Urinary bladder (tissue), 3 donors: ENCODE measurements at regions not wholly inside any gene's neighbourhood (a gene's known extent, or its start where the extent isn't known, plus 50 kb on each side); places are given as distances from the start of the nearest gene placed in this dataset.

Experiments used
- DNase-seq: peaks from one replicate; pipeline ENCODE4 v3.0.0-alpha.2; 2015; ENCODE audit errors: extremely low spot score
- H3K27ac ChIP-seq: one replicate; pipeline ENCODE4 v1.5.1; 2013; ENCODE audit warnings: low read depth, mild to moderate bottlenecking, moderate library complexity
- H3K36me3 ChIP-seq: one replicate; pipeline ENCODE4 v1.6.1; 2013; ENCODE audit warnings: mild to moderate bottlenecking, moderate library complexity; ENCODE audit not compliant: insufficient read depth
- H3K4me1 ChIP-seq: one replicate; pipeline ENCODE4 v1.6.1; 2013; ENCODE audit warnings: mild to moderate bottlenecking, moderate library complexity; ENCODE audit not compliant: insufficient read depth
- H3K4me3 ChIP-seq: one replicate; pipeline ENCODE4 v1.5.1; 2013; ENCODE audit warnings: low read depth, low read length
- WGBS: extraction: QIAGEN DNeasy Blood & Tissue Kit; methylation state at CpG from one replicate; pipeline ENCODE4 v1.1.7; 2013; 5-methylcytosine and 5-hydroxymethylcytosine counted together
- donor health status: healthy with polysubstance abuse.
- donor health status: healthy.

DNA sequence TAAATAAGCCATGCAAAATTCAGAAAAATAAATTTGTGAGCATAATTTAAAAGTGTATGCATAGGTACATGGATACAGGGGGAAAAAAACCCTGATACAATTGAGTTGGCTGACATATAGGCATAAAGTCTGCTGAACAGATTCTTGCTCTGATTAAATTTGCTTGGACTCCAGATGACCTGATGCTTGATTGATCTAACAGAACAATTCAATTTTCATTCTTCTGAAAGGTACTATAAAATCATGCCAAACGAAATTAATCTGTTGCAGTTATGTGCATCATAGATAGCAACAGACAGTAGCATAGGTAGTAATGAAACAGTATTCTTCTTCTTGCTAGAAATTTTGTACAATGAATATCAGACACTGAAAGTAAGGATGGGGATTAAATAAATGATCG lies 578.2 kb upstream of the SLITRK6 start:
- no peak for DNase-seq
- Histone ChIP-seq H3K27ac (no peak overlapping the region), H3K4me3 (no peak overlapping the region), H3K36me3 (no peaks in the 10 kb centered on the region), H3K4me1 (no peaks in the 10 kb centered on the region)
- WGBS: 49% methylated on average over 2 of the region's 2 CpGs

DNA sequence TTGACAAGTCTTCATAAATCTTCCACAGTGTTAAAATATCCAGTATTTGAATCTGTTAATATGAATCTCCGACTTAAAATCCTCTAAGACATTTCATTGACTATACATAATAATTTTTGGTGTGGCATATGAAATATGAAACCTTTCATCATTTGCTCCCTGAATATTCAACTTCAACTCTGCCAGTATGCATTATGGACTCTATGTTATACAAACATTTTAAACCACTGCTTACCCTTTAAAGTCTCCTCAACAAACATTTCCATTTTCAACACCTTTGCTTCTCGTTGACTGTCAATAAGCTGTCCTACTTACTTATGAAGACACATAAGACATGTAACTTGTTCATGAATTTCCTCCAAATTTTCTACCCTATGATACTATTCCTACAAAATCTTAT lies 579.4 kb upstream of the SLITRK6 start:
- Histone ChIP-seq H3K4me1 (no peaks in the 10 kb centered on the region), H3K4me3 (no peak overlapping the region), H3K36me3 (no peaks in the 10 kb centered on the region), H3K27ac (no peak overlapping the region)
- 70% methylated on average over 2 of the region's 2 CpGs for WGBS
- DNase-seq: no peak

DNA sequence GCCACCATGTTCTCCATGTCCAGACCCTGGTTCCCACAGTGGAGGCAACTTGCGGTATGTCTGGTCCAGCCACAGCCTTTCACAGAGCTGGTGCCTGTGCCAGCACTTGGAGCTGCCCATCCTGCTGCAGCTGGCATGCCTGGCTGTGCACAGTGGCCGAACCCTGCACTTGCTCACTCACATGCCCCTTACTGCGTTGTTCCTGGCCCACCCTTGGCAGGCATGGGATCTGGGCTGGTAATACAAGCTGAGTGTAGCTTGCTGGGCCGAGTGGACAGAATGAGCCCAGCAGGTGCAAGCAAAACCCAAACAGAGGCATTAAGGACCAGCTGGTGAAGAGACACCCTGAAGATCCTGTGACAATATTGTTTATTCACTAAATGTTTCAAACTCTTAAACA lies 583.9 kb upstream of the SLITRK6 start:
- WGBS: 75% methylated on average over 4 of the region's 4 CpGs
- no peak for DNase-seq

DNA sequence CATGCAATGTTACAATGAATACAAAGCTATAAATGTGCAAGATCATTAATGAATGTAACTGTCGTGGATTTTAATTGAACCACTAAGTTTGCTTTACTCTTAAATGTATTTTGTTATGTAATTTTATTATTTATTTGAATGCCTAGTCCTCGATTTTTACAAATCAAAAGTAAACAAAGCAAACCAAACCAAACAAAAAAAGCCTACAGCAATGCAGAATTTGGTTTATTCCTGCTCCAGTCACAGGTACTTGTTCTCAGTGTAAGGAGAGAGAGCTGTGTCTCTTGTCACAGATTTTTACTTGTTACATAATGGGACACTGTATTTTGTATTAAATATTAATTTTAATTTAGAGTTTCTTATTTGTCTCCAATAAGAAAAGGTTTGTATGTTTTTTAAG lies 584.3 kb upstream of the SLITRK6 start:
- no peak overlapping the region for H3K27ac ChIP-seq
- no peak overlapping the region for H3K4me3 ChIP-seq
- WGBS: 49% methylated on average over 2 of the region's 2 CpGs
- no peaks in the 10 kb centered on the region for H3K36me3 ChIP-seq
- H3K4me1 ChIP-seq: no peaks in the 10 kb centered on the region
- no peak for DNase-seq

More for the DNA sequence above, 583.9 kb upstream of the SLITRK6 start:
- Histone ChIP-seq H3K4me1 (no peaks in the 10 kb centered on the region), H3K4me3 (no peak overlapping the region), H3K36me3 (no peaks in the 10 kb centered on the region), H3K27ac (no peak overlapping the region)

DNA sequence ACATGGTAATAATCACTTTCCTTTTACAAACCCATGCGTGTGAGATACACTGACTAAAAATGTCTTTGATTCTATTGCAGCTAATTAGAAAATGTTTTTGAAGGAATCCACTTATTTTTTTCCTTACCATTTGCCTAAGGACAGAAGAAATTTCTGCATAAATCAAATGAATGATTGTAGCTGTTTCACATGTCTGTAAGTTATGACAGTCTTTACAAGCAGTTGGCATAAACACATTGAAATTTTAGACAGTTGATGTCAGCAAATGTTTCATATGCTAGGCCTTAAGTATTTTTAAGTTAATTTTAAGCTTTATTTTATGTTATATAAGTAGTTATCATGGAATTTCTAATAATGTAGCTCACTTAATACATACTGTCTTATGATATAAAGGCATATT lies 598.4 kb upstream of the SLITRK6 start:
- Histone ChIP-seq H3K4me3 (no peak overlapping the region), H3K4me1 (no peaks in the 10 kb centered on the region), H3K27ac (no peak overlapping the region), H3K36me3 (no peaks in the 10 kb centered on the region)
- WGBS: 80% methylated on average over 1 of the region's 1 CpG
- DNase-seq: no peak

DNA sequence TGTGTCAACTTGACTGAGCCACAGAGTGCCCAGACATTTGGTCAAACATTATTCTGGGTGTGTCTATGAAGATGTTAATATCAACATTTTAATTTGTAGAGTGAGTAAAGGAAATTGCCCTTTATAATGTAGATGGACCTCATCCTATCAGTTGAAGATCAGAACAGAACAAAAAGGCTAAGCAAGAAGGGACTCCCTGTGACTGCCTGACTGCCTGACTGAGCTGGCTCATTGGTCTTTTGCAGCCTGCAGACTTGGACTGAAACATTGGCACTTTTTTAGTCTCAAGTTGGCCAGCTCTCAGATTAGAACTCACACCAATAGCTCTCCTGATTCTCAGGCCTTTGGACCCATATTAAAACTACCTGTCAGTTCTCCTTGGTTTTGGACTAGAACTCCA lies 600.4 kb upstream of the SLITRK6 start:
- H3K36me3 ChIP-seq: no peaks in the 10 kb centered on the region
- H3K4me1 ChIP-seq: no peaks in the 10 kb centered on the region
- DNase-seq: no peak
- no peak overlapping the region for H3K4me3 ChIP-seq
- no peak overlapping the region for H3K27ac ChIP-seq

DNA sequence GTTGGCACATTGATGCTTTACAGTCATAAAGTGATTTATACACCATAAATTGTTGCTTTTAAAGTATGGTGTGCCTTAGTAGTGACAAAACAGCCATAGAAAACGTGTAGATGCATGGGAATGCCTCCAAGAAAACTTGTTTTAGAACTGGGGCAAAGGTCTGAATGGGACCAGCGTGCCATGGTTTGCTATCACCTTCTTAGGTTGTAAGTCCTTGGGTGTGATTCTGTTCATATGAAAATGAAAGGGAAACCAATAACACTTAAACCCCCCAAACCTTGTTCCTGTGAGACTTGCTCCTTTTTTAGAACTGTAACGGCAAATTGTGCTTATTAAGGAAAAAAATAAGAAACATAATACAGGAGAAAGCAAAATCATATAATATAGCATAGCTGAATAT lies 603.3 kb upstream of the SLITRK6 start:
- H3K4me3 ChIP-seq: no peak overlapping the region
- no peak for DNase-seq
- no peak overlapping the region for H3K27ac ChIP-seq
- 73% methylated on average over 3 of the region's 3 CpGs for WGBS
- no peaks in the 10 kb centered on the region for H3K36me3 ChIP-seq
- no peaks in the 10 kb centered on the region for H3K4me1 ChIP-seq

DNA sequence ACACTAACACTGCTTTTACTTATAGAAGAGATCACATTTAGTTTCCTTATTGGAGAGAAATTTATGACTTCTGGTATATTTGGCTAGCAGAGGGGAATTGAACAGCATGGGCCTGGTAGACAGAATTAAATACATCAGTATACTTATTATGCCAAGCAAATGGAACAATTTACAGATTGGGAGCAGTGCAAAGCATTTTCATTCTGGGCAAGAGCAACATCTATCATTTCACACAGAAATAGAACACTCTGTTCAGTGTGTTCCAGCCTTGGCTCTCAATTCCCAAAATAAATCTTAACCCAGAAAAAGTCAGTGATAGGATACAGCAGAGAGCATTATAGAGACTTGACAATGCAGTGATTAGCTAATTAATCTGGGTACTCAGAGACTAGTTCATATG lies 604.0 kb upstream of the SLITRK6 start:
- no peaks in the 10 kb centered on the region for H3K4me1 ChIP-seq
- H3K36me3 ChIP-seq: no peaks in the 10 kb centered on the region
- no peak overlapping the region for H3K27ac ChIP-seq
- no peak for DNase-seq
- H3K4me3 ChIP-seq: no peak overlapping the region

DNA sequence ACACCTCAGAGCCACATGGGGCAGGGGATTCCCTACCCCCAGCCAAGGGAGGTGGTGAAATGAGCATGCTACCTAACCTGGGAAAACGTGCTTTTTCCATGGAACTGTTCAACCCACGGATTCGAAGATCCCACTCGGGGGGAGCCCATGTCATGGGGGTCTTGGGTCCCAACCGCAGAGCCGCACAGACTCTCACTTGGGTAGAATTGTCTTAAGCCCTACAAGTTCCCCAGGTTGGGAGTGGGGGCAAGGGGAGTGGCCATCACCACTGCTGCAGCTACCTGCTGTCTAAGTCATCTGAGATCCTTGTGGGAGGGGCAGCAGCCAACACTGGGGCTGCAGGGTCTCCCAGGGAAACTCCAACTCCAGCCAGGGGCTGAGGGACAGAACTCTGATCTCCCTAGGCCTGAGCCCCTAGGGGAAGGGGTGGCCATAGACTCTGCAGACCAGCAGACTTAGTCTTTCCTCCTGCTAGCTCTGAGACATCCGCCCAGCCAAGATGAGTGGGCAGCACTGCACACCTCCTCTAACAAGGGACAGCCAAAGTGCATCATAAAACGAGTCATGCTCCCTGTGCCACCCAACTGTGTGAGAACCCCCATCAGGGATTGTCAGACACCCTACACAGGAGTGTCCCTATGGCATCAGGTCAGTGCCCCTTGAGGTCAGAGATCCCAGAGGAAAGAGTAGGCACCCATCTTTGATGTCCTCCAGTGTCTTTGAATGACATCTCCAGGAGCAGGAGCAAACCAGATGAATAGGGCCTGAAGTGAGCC lies 610.4 kb upstream of the SLITRK6 start:
- DNase-seq: no peak
- H3K36me3 ChIP-seq: no peaks in the 10 kb centered on the region
- no peaks in the 10 kb centered on the region for H3K4me1 ChIP-seq
- 90% methylated on average over 8 of the region's 8 CpGs for WGBS
- no peak overlapping the region for H3K4me3 ChIP-seq
- no peak overlapping the region for H3K27ac ChIP-seq

DNA sequence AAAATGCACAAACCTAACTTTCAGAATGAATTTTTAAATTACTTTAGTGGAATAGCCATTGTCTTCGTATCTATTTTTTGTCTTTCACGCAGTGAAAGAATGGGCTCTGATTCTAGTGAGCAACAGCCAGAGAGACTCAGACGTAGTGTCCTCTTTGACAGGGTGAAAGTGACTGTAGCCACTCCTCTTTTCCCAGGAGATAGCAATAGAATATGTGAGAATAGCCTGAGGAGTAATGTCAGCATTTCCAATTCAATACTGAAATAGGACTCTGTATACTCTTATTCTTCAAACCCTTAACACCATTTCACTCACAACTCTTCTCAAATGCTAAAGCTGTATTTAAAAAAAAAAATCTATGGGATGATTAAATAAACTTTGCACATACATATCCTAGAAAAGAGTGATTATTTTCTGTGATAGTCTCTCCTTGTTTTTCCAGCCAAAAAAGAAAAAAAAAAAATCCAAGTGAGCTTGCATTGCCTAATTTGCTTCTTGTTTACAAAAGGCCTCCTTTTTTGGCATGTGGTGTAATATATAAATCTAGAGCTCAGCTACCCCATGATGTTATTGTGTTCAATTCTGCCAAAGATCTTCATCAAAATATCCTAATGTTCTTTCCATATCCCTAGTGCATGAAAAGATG lies 626.1 kb upstream of the SLITRK6 start:
- Histone ChIP-seq H3K27ac (no peak overlapping the region), H3K36me3 (no peaks in the 10 kb centered on the region), H3K4me1 (no peaks in the 10 kb centered on the region), H3K4me3 (no peak overlapping the region)
- no peak for DNase-seq
- WGBS: 44% methylated on average over 3 of the region's 3 CpGs

DNA sequence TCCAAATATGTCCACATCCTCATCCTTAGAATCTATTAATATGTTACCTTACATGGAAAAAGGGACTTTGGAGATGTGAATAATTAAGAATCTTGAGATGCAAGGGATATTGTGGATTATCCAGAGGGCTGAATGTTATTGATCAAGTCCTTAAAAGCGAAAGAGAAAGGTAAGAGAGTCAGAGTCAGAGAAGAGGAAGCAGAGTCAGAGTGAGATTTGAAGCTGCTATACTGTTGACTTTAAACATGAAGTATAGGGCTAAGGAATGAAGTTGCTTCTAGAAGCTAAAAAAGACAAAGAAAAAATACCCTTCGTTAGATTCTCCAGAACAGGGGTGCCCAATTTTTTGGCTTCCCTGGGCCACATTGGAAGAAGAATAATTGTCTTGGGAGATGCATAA lies 627.2 kb upstream of the SLITRK6 start:
- 90% methylated on average over 2 of the region's 2 CpGs for WGBS

DNA sequence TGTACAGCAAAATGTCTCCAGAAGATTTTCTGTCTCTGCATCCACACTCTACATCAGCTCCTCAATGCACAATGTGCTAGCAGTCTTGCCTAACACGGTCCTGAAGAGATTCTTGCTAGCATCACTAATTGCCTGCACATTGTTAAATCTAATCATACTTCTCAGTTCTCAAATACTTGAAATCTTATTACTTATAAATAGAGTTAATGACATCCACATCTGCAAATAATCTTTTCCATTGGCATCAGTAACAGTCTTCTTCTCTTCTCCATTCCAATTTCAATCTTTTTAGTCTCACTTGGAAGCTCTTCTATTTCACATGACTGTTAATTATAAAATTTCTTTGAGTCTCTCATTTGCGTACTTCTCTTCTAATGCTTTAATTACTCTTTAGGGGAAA lies 630.5 kb upstream of the SLITRK6 start:
- no peak for DNase-seq
- H3K27ac ChIP-seq: no peak overlapping the region
- no peaks in the 10 kb centered on the region for H3K36me3 ChIP-seq
- H3K4me1 ChIP-seq: no peaks in the 10 kb centered on the region
- WGBS: 75% methylated on average over 2 of the region's 2 CpGs
- no peak overlapping the region for H3K4me3 ChIP-seq

More for the DNA sequence above, 627.2 kb upstream of the SLITRK6 start:
- Histone ChIP-seq H3K36me3 (no peaks in the 10 kb centered on the region), H3K27ac (no peak overlapping the region), H3K4me1 (no peaks in the 10 kb centered on the region), H3K4me3 (no peak overlapping the region)
- DNase-seq: no peak

DNA sequence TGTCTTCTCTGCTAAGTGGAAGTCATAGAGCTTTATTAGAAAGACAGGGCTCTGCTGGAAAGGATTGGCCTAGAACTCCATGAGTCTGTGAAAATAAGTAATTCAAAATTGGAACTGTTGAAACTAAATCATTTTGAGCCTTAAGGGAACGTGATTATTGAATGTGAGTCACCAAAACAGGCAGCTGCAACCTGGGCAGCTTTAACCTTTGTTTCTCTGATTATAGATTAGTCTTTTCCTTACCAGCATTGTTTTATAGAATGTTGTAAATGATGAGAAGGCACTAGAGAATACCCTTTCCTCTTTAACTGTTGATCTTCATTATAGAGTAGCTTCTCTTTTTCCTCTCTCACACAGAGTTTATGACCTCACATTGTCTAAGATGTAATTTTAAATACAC lies 638.8 kb upstream of the SLITRK6 start:
- Histone ChIP-seq H3K27ac (no peak overlapping the region), H3K4me3 (no peak overlapping the region), H3K36me3 (no peaks in the 10 kb centered on the region), H3K4me1 (no peaks in the 10 kb centered on the region)
- 47% methylated on average over 1 of the region's 1 CpG for WGBS
- no peak for DNase-seq

DNA sequence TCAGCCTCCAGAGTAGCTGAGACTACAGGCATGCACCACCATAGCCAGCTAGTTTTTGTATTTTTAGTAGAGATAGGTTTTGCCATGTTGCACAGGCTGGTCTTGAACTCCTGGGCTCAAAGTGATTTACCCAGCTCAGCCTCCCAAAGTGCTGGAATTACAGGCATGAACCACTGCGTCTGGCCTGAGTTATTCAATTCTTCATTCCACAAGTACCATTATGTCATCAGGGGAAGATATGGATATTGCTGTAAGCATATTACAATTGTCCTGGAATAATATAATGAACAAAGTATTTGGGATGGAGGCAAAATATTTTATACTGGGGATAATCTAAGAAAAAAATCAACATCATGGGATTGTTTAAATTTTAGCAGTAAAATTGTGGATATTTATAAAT lies 646.0 kb upstream of the SLITRK6 start:
- no peak for DNase-seq
- Histone ChIP-seq H3K36me3 (no peaks in the 10 kb centered on the region), H3K27ac (no peak overlapping the region), H3K4me3 (no peak overlapping the region), H3K4me1 (no peaks in the 10 kb centered on the region)
- 43% methylated on average over 1 of the region's 1 CpG for WGBS
